GM18951 (cell line): ENCODE measurements at regions not wholly inside any gene's neighbourhood (a gene's known extent, or its start where the extent isn't known, plus 50 kb on each side); places are given as distances from the start of the nearest gene placed in this dataset.

Source experiments
- POLR2A ChIP-seq: IDR thresholded peaks from 4 replicates; pipeline ENCODE4 v1.6.1; 2011; ENCODE audit warnings: mild to moderate bottlenecking; ENCODE audit not compliant: insufficient read length, insufficient read depth; ENCODE audit errors: extremely low read depth
- in situ Hi-C: fragments of 300-500 bp; cut with MboI; formaldehyde crosslinking; loops from one replicate; pipeline ENCODE4 v1.12.0; 2022; ENCODE audit warnings: low sequenced_read_pairs, mixed read lengths, inconsistent platforms; ENCODE audit not compliant: unreplicated experiment

- in situ Hi-C loops = no loop called here
- TF ChIP-seq POLR2A = no peak
Measured at GRCh38 chr20:17807651-17808050, 107.9 kb downstream of the BANF2 start.

GRCh38 chr20:17806739-17807441 lies 107.1 kb downstream of the BANF2 start:
- in situ Hi-C loops = no loop called here
- no peak for TF ChIP-seq POLR2A

- TF ChIP-seq POLR2A = no peak
- in situ Hi-C loops = no loop called here
Measured at GRCh38 chr20:17806107-17806506, 106.3 kb downstream of the BANF2 start.

GRCh38 chr20:17803765-17804164 lies 104.0 kb downstream of the BANF2 start:
- TF ChIP-seq POLR2A = no peak
- in situ Hi-C loops = no loop called here

GRCh38 chr20:17799575-17800227 lies 99.9 kb downstream of the BANF2 start:
- no peak for TF ChIP-seq POLR2A
- in situ Hi-C loops = no loop called here

GRCh38 chr20:17798601-17799000 lies 98.8 kb downstream of the BANF2 start:
- TF ChIP-seq POLR2A = no peak

GRCh38 chr20:17797579-17797978 lies 97.8 kb downstream of the BANF2 start:
- in situ Hi-C loops = no loop called here
- TF ChIP-seq POLR2A = no peak

More at GRCh38 chr20:17798601-17799000, 98.8 kb downstream of the BANF2 start:
- in situ Hi-C loops = no loop called here

- in situ Hi-C loops = no loop called here
Measured at GRCh38 chr20:17797161-17797560, 97.4 kb downstream of the BANF2 start.

GRCh38 chr20:17796091-17796563 lies 96.4 kb downstream of the BANF2 start:
- in situ Hi-C loops = no loop called here
- no peak for TF ChIP-seq POLR2A

More at GRCh38 chr20:17797161-17797560, 97.4 kb downstream of the BANF2 start:
- no peak for TF ChIP-seq POLR2A

- TF ChIP-seq POLR2A = no peak
- in situ Hi-C loops = no loop called here
Measured at GRCh38 chr20:17795501-17796071, 95.8 kb downstream of the BANF2 start.

- in situ Hi-C loops = no loop called here
- no peak for TF ChIP-seq POLR2A
Measured at GRCh38 chr20:17795003-17795402, 95.2 kb downstream of the BANF2 start.

GRCh38 chr20:17794400-17794799 lies 94.6 kb downstream of the BANF2 start:
- TF ChIP-seq POLR2A = no peak
- in situ Hi-C loops = no loop called here

GRCh38 chr20:17793986-17794385 lies 94.2 kb downstream of the BANF2 start:
- TF ChIP-seq POLR2A = no peak
- in situ Hi-C loops = no loop called here

GRCh38 chr20:17790296-17790695 lies 90.5 kb downstream of the BANF2 start:
- no peak for TF ChIP-seq POLR2A
- in situ Hi-C loops = no loop called here
